ENCODE measurements at regions not wholly inside any gene's neighbourhood (a gene's known extent, or its start where the extent isn't known, plus 50 kb on each side); places are given as distances from the start of the nearest gene placed in this dataset.

GRCh38 chr13:66071608-66072007, 1158.5 kb downstream of the PCDH9 start:
- DNase-seq (ENCODE audit: low read depth in 1 of 2, low spot score in 1 of 2): no peak

- DNase-seq (ENCODE audit: low read depth in 1 of 2, low spot score in 1 of 2): no peak
Observed at GRCh38 chr13:66071029-66071428, 1159.1 kb downstream of the PCDH9 start.

DNA sequence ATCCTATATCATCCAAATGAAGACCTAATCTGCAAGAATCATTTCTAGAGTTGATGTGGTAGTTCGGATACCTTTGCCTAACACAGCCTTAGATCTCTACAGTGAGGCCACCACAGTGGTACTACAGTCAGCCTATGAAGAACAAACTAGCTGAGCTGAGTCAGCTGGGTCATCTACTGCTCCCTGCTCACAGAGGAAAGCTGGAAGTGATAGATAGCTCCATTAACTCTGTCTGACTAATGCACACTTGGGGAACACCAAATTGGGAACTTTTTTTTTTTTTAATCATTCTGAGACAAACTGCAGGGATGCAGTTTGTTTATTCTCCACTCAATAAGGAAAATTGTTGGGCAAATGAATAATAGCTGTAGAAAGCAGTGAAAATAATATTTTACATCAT, 1160.6 kb downstream of the PCDH9 start:
- DNase-seq (ENCODE audit: low read depth in 1 of 2, low spot score in 1 of 2): no peak

GRCh38 chr13:66068683-66069082, 1161.5 kb downstream of the PCDH9 start:
- no peak for DNase-seq (ENCODE audit: low read depth in 1 of 2, low spot score in 1 of 2)

DNA sequence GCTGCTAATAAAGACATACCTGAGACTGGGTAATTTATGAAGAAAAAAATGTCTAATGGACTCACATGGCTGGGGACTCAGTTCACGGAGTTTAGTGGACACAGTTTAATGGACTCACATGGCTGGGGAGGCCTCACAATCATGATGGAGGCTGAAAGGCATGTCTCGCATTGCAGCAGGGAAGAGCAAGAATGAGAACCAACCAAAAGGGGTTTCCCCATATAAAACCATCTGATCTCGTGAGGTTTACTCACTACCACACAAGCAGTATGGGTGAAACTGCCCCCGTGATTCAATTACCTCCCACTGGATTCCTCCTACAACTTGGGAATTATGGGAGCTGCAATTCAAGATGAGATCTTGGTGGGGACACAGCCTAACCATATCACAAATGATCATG, 1181.2 kb downstream of the PCDH9 start:
- no peak for DNase-seq (ENCODE audit: low read depth in 1 of 2, low spot score in 1 of 2)

DNA sequence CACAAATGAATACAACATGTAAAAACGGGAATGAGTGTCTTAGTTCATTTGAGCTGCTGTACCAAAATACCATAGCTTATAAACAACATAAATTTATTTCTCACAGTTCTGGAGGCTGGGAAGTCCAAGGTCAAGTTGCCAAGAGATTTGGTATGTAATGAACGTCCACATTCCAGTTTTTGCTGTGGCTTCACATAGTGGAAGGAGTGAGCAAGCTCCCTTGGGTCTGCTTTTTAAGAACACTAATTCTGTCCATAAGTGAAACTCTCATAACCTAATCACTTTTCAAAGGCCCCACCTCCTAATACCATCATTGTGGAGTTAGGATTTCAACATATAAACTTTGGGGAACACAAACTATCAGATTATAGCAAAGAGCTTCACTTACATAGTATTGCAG, 1189.6 kb downstream of the PCDH9 start:
- no peak for DNase-seq (ENCODE audit: low read depth in 1 of 2, low spot score in 1 of 2)

DNA sequence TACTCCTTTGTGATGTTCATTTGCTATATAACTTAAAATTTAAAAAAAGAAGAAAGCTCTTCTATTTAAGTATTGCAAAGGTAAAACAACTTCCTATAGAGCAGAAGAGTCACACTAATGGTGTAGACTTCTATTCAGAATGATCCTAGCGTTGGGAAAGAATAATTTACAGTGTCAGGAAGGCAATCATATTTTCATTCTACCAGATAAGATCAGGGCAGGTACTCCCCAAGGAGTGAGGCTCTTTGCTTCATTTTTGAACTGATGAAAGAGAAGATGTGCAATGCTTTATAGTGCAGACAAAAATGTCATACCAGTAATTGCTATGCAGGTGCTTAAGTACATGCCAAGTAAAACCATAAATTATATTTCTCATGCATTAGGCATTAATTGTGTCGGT, 1193.0 kb downstream of the PCDH9 start:
- no peak for DNase-seq (ENCODE audit: low read depth in 1 of 2, low spot score in 1 of 2)

DNA sequence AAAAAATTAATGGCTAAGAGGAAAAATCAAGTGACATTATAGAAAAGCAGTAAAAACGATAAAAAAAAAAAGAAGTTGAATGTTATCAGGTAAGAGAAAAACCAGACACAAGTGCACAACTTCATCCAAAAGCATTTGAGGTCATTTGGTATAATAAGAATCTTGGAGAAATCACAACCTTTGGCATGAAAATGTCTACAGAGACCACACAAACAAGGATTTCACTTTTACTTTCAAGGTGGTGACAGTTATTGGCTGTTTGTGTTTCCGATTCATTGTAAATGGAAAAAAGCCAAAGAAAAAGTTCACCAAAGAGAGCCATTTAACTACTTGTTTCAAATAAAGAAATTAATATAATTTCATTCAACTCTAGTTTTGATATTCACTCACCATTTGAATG, 1193.5 kb downstream of the PCDH9 start:
- DNase-seq (ENCODE audit: low read depth in 1 of 2, low spot score in 1 of 2): no peak

DNA sequence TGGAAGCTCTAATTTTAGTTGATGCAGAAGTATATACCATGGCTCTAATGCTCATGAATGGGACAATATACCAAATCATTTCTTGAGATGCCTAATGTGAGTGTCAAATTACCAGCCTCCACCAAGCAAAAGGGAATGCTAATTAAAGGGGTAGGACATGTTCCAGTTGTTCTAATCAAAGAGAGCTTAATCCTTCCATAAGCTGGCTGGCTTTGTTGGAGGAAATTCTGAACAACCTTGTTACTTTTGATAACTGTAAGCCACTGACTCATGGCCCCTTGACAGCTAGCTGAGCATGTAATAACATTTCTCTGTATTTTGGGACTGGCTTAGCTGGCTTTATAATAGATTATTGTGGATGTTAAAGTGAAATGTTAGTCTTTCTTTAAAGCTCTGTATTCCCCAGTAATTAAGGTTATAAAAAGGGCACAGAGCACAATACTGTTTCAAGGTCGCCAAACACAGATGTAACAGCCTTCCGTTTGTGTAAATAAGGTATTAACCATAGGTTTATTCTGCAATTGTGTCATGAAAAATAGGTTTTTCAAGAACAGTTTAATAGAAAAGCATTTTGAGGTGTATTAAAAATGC, 1194.0 kb downstream of the PCDH9 start:
- DNase-seq (ENCODE audit: low read depth in 1 of 2, low spot score in 1 of 2): no peak

DNA sequence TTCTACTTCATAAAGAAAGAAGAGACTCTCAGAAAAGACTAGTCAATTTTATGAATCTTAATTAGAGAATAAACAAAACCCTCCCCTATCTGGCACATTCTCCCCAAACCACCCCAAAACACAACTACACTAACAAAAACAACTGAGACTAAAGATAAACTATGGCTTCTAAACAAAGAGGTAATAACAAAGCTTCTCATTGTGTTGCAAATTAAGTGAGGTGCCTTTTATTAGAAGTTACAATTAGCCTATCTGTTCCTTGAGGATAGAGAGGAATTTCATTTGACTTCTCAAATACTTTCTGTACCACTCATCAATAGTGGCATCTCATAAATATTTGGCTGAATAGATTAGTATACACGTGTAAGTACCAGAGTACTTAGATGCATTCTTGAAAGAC, 1196.2 kb downstream of the PCDH9 start:
- no peak for DNase-seq (ENCODE audit: low read depth in 1 of 2, low spot score in 1 of 2)

DNA sequence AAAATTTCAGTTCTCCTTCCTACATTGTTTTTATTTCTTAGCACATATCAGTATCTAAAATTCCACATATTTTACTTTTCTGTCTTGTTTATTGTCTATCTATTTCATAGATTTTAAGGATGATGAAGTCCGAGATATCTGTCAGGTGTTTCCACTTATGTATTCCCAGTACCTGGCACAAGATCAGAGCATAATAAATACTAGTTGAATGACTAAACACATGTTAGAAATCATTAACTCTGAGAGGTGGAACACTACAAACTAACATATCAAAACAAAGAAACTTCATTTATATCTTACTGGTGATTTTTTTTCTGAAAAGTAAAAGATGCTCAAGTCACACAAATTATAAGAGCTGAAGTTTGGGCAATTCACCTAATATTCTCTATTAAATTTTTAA, 1208.3 kb downstream of the PCDH9 start:
- no peak for DNase-seq (ENCODE audit: low read depth in 1 of 2, low spot score in 1 of 2)

DNA sequence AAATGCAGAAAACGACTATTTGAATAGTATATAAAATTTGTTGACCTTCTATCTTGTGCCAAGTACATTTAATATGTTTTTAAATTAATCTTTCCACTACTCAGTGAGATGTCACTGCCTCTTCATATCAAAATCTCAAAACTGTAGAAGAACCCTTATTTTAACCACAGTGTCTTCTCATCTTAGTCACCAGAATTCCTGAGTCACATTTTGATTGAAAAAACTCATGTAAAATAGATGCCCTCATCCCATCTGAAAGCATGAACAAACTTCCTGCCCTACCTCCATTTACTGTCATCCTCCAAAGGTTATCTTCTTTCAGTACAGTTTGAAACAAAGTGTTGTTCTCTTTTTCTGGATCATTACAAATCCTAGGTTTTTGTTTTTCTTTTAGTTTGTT, 1215.4 kb downstream of the PCDH9 start:
- no peak for DNase-seq (ENCODE audit: low read depth in 1 of 2, low spot score in 1 of 2)

GRCh38 chr13:66009241-66009640, 1220.9 kb downstream of the PCDH9 start:
- no peak for DNase-seq (ENCODE audit: low read depth in 1 of 2, low spot score in 1 of 2)

DNA sequence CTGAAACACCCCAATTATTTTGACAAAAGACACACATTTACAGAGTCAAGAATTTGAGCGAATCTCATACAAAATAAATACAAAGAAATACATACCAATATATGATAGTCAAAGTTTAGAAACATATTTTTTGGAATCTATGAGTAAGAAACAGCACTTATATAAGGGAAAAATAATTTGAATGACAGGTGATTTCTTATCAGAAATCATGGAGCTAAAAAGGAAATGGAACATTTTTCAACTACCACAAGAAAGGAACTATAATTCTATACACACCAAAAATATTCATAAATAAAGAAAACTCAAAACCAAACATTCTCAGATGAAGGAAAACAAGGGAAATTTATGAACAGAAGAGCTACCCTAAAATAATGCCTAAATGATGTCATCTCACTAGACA, 1226.6 kb downstream of the PCDH9 start:
- no peak for DNase-seq (ENCODE audit: low read depth in 1 of 2, low spot score in 1 of 2)

- DNase-seq (ENCODE audit: low read depth in 1 of 2, low spot score in 1 of 2): no peak
Observed at GRCh38 chr13:66001140-66001539, 1229.0 kb downstream of the PCDH9 start.

GRCh38 chr13:65999411-65999810, 1230.7 kb downstream of the PCDH9 start:
- no peak for DNase-seq (ENCODE audit: low read depth in 1 of 2, low spot score in 1 of 2)

- no peak for DNase-seq (ENCODE audit: low read depth in 1 of 2, low spot score in 1 of 2)
Observed at GRCh38 chr13:65990684-65991083, 1239.5 kb downstream of the PCDH9 start.

GRCh38 chr13:65985612-65986011, 1244.5 kb downstream of the PCDH9 start:
- no peak for DNase-seq (ENCODE audit: low read depth in 1 of 2, low spot score in 1 of 2)

- no peak for DNase-seq (ENCODE audit: low read depth in 1 of 2, low spot score in 1 of 2)
Observed at GRCh38 chr13:65977525-65977924, 1252.6 kb downstream of the PCDH9 start.

DNA sequence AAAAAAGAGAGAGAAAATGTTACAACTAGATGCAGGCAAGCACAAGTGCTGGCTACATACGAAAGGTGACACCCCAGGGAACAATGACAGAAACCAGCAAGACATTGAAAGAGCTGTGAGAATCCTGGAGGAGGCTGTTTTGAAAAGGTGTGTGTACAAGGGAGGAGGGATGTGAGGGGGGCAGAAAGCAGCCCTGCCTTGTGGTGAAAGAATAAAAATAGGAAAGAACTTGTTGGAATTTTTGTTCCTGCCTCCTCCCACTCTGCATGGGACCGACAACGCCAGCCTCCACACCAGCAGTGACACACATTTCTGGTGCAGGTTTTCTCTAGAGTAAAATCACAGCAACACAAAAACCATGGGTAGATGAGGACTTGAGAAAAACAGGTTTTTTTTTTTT, 1258.6 kb downstream of the PCDH9 start:
- no peak for DNase-seq (ENCODE audit: low read depth in 1 of 2, low spot score in 1 of 2)

GRCh38 chr13:65966991-65967451, 1263.1 kb downstream of the PCDH9 start:
- DNase-seq (ENCODE audit: low read depth in 1 of 2, low spot score in 1 of 2): no peak

DNA sequence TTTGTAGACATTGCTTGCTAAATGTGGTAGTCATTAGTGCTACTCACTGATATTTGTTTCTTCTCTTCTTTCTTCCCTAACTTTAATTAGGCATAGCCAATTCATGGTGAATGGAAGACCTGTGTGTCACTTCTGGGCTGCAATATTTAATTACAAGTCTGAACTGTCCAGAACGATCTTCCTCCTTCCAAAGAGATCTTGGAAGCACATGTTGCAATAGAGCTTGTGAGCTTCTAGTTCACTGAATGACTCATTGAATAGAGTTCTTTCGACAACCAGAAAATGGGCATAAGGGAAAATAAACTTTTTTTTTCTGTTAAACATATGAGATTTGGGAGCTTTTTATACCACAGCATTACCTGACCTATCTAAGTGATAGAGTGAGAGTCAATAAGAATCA, 1264.6 kb downstream of the PCDH9 start:
- DNase-seq (ENCODE audit: low read depth in 1 of 2, low spot score in 1 of 2): no peak

DNA sequence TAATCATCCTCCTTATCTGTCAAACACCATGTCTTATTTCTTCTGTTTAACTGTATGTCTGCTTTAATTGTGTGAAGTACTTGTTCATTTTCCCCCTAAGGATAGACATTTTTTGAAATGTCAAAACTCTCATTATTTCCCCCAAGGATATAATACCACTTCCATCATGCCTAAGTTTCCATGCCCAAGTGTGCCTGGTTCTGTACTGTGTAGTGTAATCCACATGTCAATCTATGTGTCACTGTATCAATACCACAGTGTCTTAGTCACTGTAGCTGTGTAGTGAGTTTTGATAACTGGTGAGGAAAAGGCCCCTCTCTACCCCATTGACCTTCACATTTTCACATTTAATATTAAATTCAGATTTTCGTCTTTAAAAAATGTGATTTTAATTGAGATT, 1265.5 kb downstream of the PCDH9 start:
- no peak for DNase-seq (ENCODE audit: low read depth in 1 of 2, low spot score in 1 of 2)

DNA sequence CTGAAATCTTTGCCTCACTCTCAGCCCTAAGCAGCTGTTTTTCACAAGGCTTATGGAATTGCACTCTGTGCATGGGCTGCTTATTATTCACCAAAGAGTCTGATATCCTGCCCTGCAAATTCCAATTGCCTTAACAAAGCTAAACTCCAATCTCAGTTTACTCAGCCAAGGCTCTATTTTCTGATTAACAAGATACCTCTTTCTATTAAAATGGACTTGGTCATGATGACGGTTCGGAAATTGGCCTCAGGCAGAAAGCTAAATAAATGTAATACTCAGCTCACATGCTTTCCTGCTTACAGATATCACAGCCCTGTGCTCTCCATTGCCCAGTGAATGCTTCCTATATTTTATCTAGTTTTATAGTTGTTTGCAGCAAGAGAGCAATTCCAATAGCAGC, 1270.8 kb downstream of the PCDH9 start:
- no peak for DNase-seq (ENCODE audit: low read depth in 1 of 2, low spot score in 1 of 2)

Data from activated CD4-positive, alpha-beta T cell treated with anti-CD3 and anti-CD28 coated beads, Interleukin-2, amount 50 U/mL, for 24 hours (primary cell).